ENCODE measurements at regions not wholly inside any gene's neighbourhood (a gene's known extent, or its start where the extent isn't known, plus 50 kb on each side); places are given as distances from the start of the nearest gene placed in this dataset.

DNA sequence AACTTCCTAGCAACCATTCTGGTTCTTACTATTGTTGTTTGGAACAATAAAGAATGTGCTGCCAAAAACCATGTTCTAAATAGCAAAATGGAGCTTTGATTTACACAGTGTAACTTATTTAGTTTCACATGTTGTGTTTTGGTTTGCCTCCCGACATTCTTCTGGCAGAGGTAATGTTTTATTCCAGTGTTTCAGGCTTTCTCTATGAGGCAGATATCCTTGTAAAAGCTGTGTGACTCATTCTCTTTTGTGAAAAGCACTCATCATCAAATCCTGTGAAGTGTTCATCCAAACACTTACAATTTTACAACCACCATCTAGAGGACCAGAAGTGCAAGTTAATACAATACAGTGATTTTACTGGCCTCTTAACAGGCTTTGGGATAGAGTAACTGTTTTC, 219.0 kb upstream of the GIMD1 start:
- TF ChIP-seq, protein P1, sequence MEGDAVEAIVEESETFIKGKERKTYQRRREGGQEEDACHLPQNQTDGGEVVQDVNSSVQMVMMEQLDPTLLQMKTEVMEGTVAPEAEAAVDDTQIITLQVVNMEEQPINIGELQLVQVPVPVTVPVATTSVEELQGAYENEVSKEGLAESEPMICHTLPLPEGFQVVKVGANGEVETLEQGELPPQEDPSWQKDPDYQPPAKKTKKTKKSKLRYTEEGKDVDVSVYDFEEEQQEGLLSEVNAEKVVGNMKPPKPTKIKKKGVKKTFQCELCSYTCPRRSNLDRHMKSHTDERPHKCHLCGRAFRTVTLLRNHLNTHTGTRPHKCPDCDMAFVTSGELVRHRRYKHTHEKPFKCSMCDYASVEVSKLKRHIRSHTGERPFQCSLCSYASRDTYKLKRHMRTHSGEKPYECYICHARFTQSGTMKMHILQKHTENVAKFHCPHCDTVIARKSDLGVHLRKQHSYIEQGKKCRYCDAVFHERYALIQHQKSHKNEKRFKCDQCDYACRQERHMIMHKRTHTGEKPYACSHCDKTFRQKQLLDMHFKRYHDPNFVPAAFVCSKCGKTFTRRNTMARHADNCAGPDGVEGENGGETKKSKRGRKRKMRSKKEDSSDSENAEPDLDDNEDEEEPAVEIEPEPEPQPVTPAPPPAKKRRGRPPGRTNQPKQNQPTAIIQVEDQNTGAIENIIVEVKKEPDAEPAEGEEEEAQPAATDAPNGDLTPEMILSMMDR (IDR thresholded peaks at IDR 0.05; ENCODE audit: borderline replicate concordance, control extremely low read depth, extremely low read depth, insufficient read depth, missing control alignments) = no peak
- no peak for DNase-seq (ENCODE audit: low spot score)
- in situ Hi-C loops (cut with MboI; ENCODE audit: low sequenced_read_pairs, unreplicated experiment) = no loop called here

DNA sequence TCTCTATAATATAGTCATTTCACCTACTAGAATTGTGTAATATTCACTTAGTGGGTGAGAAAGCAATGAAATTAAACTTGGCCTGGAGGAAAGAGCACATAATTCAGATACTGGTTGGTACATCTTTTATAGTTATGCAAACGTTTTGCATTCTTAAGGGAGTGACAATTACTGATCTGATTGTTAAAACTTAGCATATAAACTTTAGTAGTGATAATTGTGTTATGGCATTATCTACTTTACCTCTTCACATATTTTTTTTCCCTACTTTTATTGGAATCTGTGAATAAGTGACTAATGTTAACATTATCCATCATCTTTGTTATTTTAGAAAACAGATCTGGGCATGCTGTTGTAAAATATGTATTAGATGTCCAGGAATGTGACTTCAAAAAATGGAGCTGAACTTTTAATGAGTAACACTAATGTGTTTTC, 217.4 kb upstream of the GIMD1 start:
- TF ChIP-seq, protein P1 (IDR thresholded peaks at IDR 0.05; ENCODE audit: borderline replicate concordance, control extremely low read depth, extremely low read depth, insufficient read depth, missing control alignments) = no peak

DNA sequence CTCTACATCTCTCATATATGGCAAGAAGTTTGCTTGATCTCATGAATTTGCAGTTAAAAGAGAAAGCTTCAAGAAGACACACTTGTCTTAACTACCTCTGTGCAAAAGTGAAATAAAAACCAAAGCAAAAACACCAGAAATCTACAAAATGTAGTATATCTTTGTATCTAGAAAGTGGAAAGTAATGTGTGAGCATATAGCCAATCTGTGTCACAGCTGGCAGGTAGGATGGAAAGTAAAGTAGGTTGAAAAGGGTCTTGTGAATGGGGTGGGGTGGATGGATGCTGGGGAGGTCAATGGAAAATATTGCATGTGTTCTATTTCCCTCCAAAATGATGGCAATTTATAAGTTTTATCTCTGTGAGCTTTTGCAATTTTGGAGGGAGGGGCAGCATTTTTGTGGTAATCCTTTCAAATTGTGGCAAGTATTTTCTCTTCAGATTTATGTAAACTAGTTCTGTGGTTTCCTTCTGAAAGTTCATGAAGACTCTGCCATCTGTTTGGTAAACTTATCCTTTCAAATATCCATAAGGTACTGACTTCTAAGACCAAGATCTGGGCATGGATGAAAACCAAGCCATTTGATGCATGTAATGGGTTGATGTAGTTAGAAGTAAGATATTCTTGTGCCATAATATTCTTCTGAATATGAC, 215.9 kb upstream of the GIMD1 start:
- TF ChIP-seq, protein P1 (IDR thresholded peaks at IDR 0.05; ENCODE audit: borderline replicate concordance, control extremely low read depth, extremely low read depth, insufficient read depth, missing control alignments) = no peak
- no peak for DNase-seq (ENCODE audit: low spot score)
- in situ Hi-C loops (cut with MboI; ENCODE audit: low sequenced_read_pairs, unreplicated experiment) = no loop called here

More for the DNA sequence above, 217.4 kb upstream of the GIMD1 start:
- in situ Hi-C loops (cut with MboI; ENCODE audit: low sequenced_read_pairs, unreplicated experiment) = no loop called here
- no peak for DNase-seq (ENCODE audit: low spot score)

DNA sequence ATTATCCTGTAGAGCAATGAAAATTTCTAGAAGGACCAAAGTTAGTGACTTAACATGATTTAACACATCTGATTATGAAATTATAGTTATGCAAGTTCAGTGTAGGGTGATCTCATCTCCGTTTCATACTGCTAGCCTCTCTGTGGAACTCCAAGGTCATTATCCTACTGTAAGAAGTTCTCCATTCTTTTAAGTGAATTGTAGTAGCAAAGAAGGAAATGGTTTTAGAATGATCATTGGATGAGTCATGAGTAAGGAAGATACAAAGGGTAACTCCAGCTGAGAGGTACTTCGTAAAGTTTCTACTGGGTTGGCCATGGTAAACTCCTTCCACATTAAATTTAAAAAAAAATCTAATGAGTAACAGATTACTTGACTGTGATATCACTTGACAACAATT, 215.0 kb upstream of the GIMD1 start:
- in situ Hi-C loops (cut with MboI; ENCODE audit: low sequenced_read_pairs, unreplicated experiment) = no loop called here
- no peak for DNase-seq (ENCODE audit: low spot score)
- TF ChIP-seq, protein P1 (IDR thresholded peaks at IDR 0.05; ENCODE audit: borderline replicate concordance, control extremely low read depth, extremely low read depth, insufficient read depth, missing control alignments) = no peak

DNA sequence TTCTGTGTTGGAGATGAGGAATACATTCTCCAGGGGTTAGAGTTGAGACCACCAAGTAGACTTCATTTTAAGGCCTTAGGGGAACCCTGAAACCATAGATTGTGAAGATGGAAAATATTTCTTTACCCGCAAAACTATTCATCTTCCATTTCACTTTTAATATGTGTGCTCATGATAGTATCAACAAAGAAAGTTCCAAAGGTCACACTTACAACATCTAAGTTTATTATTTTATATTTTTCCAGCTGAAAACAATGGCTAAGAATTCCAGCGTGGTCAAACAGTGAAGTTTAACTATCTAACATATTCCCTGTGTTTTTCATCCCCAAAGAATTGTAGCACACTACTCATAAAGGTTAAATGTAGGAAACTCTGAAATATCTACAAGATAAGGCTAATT, 214.5 kb upstream of the GIMD1 start:
- no peak for DNase-seq (ENCODE audit: low spot score)
- TF ChIP-seq, protein P1 (IDR thresholded peaks at IDR 0.05; ENCODE audit: borderline replicate concordance, control extremely low read depth, extremely low read depth, insufficient read depth, missing control alignments) = no peak
- in situ Hi-C loops (cut with MboI; ENCODE audit: low sequenced_read_pairs, unreplicated experiment) = no loop called here

DNA sequence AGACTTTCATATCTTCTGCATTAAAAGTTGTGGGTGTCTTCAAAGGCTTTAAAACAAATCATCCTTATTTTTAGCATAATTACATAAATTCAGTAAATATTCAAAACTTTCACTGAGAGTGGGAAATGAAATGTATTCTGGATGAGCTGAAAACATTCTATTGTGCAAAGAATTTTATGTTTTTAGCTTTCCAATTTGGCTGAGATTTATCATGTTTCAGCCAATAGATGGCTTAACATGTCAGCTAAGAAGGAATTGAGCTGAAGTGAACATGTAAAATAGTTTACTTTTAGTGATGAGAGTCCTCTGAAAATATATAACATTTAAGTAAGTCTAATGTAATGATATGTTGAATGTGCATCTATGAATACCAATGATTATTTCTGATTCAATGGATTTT, 213.5 kb upstream of the GIMD1 start:
- in situ Hi-C loops (cut with MboI; ENCODE audit: low sequenced_read_pairs, unreplicated experiment) = no loop called here

More for the DNA sequence above, 213.5 kb upstream of the GIMD1 start:
- no peak for DNase-seq (ENCODE audit: low spot score)
- TF ChIP-seq, protein P1 (IDR thresholded peaks at IDR 0.05; ENCODE audit: borderline replicate concordance, control extremely low read depth, extremely low read depth, insufficient read depth, missing control alignments) = no peak

Data from GM13976 (cell line).